Breast epithelium (tissue), 3 donors: ENCODE measurements at regions not wholly inside any gene's neighbourhood (a gene's known extent, or its start where the extent isn't known, plus 50 kb on each side); places are given as distances from the start of the nearest gene placed in this dataset.

ENCODE experiments used
- CTCF ChIP-seq, 3 donors: fragments of 450-650 bp; IDR thresholded peaks; one replicate each; pipeline ENCODE4 v1.5.1; 2016 to 2017; ENCODE audit warnings: antibody characterized with exemption in 3 of 3, mild to moderate bottlenecking in 3 of 3, moderate library complexity in 3 of 3
- POLR2A ChIP-seq: fragments of 450-650 bp; IDR thresholded peaks from one replicate; pipeline ENCODE4 v1.6.1; 2016; ENCODE audit warnings: antibody characterized with exemption, mild to moderate bottlenecking, moderate library complexity
- POLR2AphosphoS5 ChIP-seq, 3 donors: sonication (generic); formaldehyde crosslinking; IDR thresholded peaks; one replicate each; pipeline ENCODE4 v1.6.1; 2017; ENCODE audit warnings: antibody characterized with exemption in 3 of 3

GRCh38 chr5:20224966-20225365 is 237.0 kb upstream of the CDH18 start:
- TF ChIP-seq CTCF (IDR thresholded peaks at IDR 0.05) (no peak), POLR2AphosphoS5 (IDR thresholded peaks at IDR 0.05) (no peak), POLR2A (no peak)
